Fibroblast of lung (primary cell): ENCODE measurements at regions not wholly inside any gene's neighbourhood (a gene's known extent, or its start where the extent isn't known, plus 50 kb on each side); places are given as distances from the start of the nearest gene placed in this dataset.

Experiments
- DNase-seq, 2 donors: peaks; one replicate each; pipeline versions ENCODE4 v3.0.0 to v3.0.0-alpha.2; 2010; ENCODE audit warnings: low read depth in 2 of 2
- H2AFZ ChIP-seq: 2 replicates; pipeline ENCODE4 v1.5.1; 2012; ENCODE audit warnings: low read length, control low read depth, inconsistent platforms
- H3K27ac ChIP-seq: 2 replicates; pipeline ENCODE4 v1.5.1; 2011; ENCODE audit warnings: low read length, control low read depth; ENCODE audit not compliant: insufficient read depth
- H3K27me3 ChIP-seq: 2 replicates; pipeline ENCODE4 v1.5.1; 2011; ENCODE audit warnings: mild to moderate bottlenecking, low read length; ENCODE audit not compliant: control insufficient read depth, insufficient read depth
- H3K36me3 ChIP-seq: 2 replicates; pipeline ENCODE4 v1.5.1; 2011; ENCODE audit warnings: low read length; ENCODE audit not compliant: control insufficient read depth, insufficient read depth
- H3K4me1 ChIP-seq: 2 replicates; pipeline ENCODE4 v1.5.1; 2011; ENCODE audit warnings: low read length; ENCODE audit not compliant: control insufficient read depth, insufficient read depth; ENCODE audit errors: extremely low read depth
- H3K4me2 ChIP-seq: 2 replicates; pipeline ENCODE4 v1.5.1; 2011; ENCODE audit warnings: low read length, control low read depth; ENCODE audit not compliant: insufficient read depth; ENCODE audit errors: extremely low read depth
- H3K4me3 ChIP-seq, 4 experiments: fragments of 200-600 bp in 1 of 4; sonication (generic) in 1 of 4; replicated peaks in 1 of 4; 2 replicates each; pipeline ENCODE4 v1.5.1; 2011 to 2016; ENCODE audit warnings: low read length in 4 of 4, low read depth in 3 of 4, mild to moderate bottlenecking in 3 of 4, control low read depth in 2 of 4, inconsistent platforms in 1 of 4, mixed read lengths in 1 of 4; ENCODE audit not compliant: insufficient read depth in 1 of 4; ENCODE audit errors: control extremely low read depth in 1 of 4
- H3K79me2 ChIP-seq: 2 replicates; pipeline ENCODE4 v1.5.1; 2012; ENCODE audit warnings: mild to moderate bottlenecking, low read length, inconsistent platforms; ENCODE audit not compliant: control insufficient read depth, insufficient read depth
- H3K9ac ChIP-seq: 2 replicates; pipeline ENCODE4 v1.5.1; 2011; ENCODE audit warnings: mild to moderate bottlenecking, low read length, control low read depth; ENCODE audit not compliant: insufficient read depth
- H3K9me3 ChIP-seq: 2 replicates; pipeline ENCODE4 v1.5.1; 2012; ENCODE audit warnings: low read depth, low read length; ENCODE audit not compliant: control insufficient read depth, insufficient read depth
- H4K20me1 ChIP-seq: 2 replicates; pipeline ENCODE4 v1.5.1; 2011; ENCODE audit warnings: low read length; ENCODE audit not compliant: control insufficient read depth, insufficient read depth; ENCODE audit errors: extremely low read depth
- CTCF ChIP-seq, 2 donors: IDR thresholded peaks in 1 of 2; conservative IDR thresholded peaks in 1 of 2; 1 replicate in 1 of 2; 2 replicates in 1 of 2; pipeline ENCODE4 v1.5.1; 2011 to 2012; ENCODE audit warnings: low read length in 2 of 2, control low read depth in 1 of 2, inconsistent platforms in 1 of 2, low read depth in 1 of 2, mild to moderate bottlenecking in 1 of 2
- EZH2 ChIP-seq: IDR thresholded peaks from 2 replicates; pipeline ENCODE4 v1.5.1; 2012; ENCODE audit warnings: low read length, control low read depth, mild to moderate bottlenecking; ENCODE audit errors: missing control alignments

GRCh38 chr9:31168161-31168560, 1216.3 kb upstream of the ACO1 start:
- H3K9ac ChIP-seq, result no peak overlapping the region
- DNase-seq, result no peak
- TF ChIP-seq EZH2 (no peak), CTCF (conservative IDR thresholded peaks at IDR 0.05 in 1 of 2, IDR thresholded peaks at IDR 0.05 in 1 of 2; ENCODE audit: low read depth in 1 of 2, low read length in 2 of 2) (no peak)

GRCh38 chr9:31174681-31175080, 1209.8 kb upstream of the ACO1 start:
- no peak overlapping the region for H3K9ac ChIP-seq
- no peak overlapping the region for H3K27ac ChIP-seq
- DNase-seq, result no peak
- no peaks in the 10 kb centered on the region for H3K27me3 ChIP-seq
- no peaks in the 10 kb centered on the region for H3K36me3 ChIP-seq
- no peaks in the 10 kb centered on the region for H3K4me1 ChIP-seq
- no peaks in the 10 kb centered on the region for H3K9me3 ChIP-seq
- no peaks in the 10 kb centered on the region for H3K79me2 ChIP-seq
- H4K20me1 ChIP-seq, result no peaks in the 10 kb centered on the region
- no peak overlapping the region for H3K4me3 ChIP-seq
- no peak overlapping the region for H3K4me2 ChIP-seq
- no peak overlapping the region for H2AFZ ChIP-seq
- TF ChIP-seq EZH2, result no peak
- TF ChIP-seq CTCF (conservative IDR thresholded peaks at IDR 0.05 in 1 of 2, IDR thresholded peaks at IDR 0.05 in 1 of 2; ENCODE audit: low read depth in 1 of 2, low read length in 2 of 2), result no peak

More at GRCh38 chr9:31168161-31168560, 1216.3 kb upstream of the ACO1 start:
- Histone ChIP-seq H3K27ac (no peak overlapping the region), H3K79me2 (no peaks in the 10 kb centered on the region), H3K27me3 (no peaks in the 10 kb centered on the region), H3K36me3 (no peaks in the 10 kb centered on the region), H3K4me3 (no peak overlapping the region), H4K20me1 (no peaks in the 10 kb centered on the region), H3K9me3 (no peaks in the 10 kb centered on the region), H2AFZ (no peak overlapping the region), H3K4me2 (no peak overlapping the region), H3K4me1 (no peaks in the 10 kb centered on the region)

GRCh38 chr9:31183866-31184265, 1200.6 kb upstream of the ACO1 start:
- H3K4me2 ChIP-seq, result no peak overlapping the region
- H2AFZ ChIP-seq, result no peak overlapping the region
- no peaks in the 10 kb centered on the region for H4K20me1 ChIP-seq
- no peaks in the 10 kb centered on the region for H3K4me1 ChIP-seq
- H3K36me3 ChIP-seq, result no peaks in the 10 kb centered on the region
- H3K9ac ChIP-seq, result no peak overlapping the region
- TF ChIP-seq EZH2 (no peak), CTCF (conservative IDR thresholded peaks at IDR 0.05 in 1 of 2, IDR thresholded peaks at IDR 0.05 in 1 of 2; ENCODE audit: low read depth in 1 of 2, low read length in 2 of 2) (no peak)
- DNase-seq, result peak in 1 of 2 donors; percentile 28
- no peaks in the 10 kb centered on the region for H3K27me3 ChIP-seq
- H3K79me2 ChIP-seq, result no peaks in the 10 kb centered on the region
- H3K4me3 ChIP-seq, result no peak overlapping the region
- H3K9me3 ChIP-seq, result no peaks in the 10 kb centered on the region
- H3K27ac ChIP-seq, result no peak overlapping the region
